T-helper 2 cell treated with Interferon-gamma antibody and Interleukin-4, amounts not matched to agents 100 ng/mL and 5 ng/mL, for 36 hours (primary cell): ENCODE measurements at regions not wholly inside any gene's neighbourhood (a gene's known extent, or its start where the extent isn't known, plus 50 kb on each side); places are given as distances from the start of the nearest gene placed in this dataset.
"Not testable (repeated sequence)": the region's sequence is repeated elsewhere in the genome, so short reads cannot be mapped to it uniquely, and the experiment has no call there.

Experiments
- intact Hi-C: fragments of 100-400 bp; cut with micrococcal nuclease; formaldehyde crosslinking; loops from one replicate; pipeline ENCODE4 v1.15.1; 2023

- intact Hi-C loops, result loop anchor here (10.0 kb wide), 1 partner anchor 165 kb away; no protein-coding TSS in a partner anchor
These were observed 497.3 kb upstream of the PITX2 start for GRCh38 chr4:111120191-111120590.

- intact Hi-C loops, result loop anchor here (10.0 kb wide), 1 partner anchor 158 kb away; no protein-coding TSS in a partner anchor
These were observed 503.5 kb upstream of the PITX2 start for GRCh38 chr4:111126340-111126739.

GRCh38 chr4:111127841-111128240 lies 505.0 kb upstream of the PITX2 start:
- intact Hi-C loops, result loop anchor here (10.0 kb wide), 1 partner anchor 157 kb away; no protein-coding TSS in a partner anchor

GRCh38 chr4:111128327-111128726 lies 505.4 kb upstream of the PITX2 start:
- intact Hi-C loops, result loop anchor here (10.0 kb wide), 1 partner anchor 156 kb away; no protein-coding TSS in a partner anchor

- intact Hi-C loops, result no loop called here
These were observed 513.6 kb upstream of the PITX2 start for GRCh38 chr4:111136438-111136837.

- intact Hi-C loops, result no loop called here
These were observed 514.1 kb upstream of the PITX2 start for GRCh38 chr4:111136967-111137366.

GRCh38 chr4:111143510-111143909 lies 520.6 kb upstream of the PITX2 start:
- intact Hi-C loops, result no loop called here

GRCh38 chr4:111154934-111155333 lies 532.1 kb upstream of the PITX2 start:
- intact Hi-C loops, result no loop called here

- intact Hi-C loops, result not testable (repeated sequence)
These were observed 541.7 kb upstream of the PITX2 start for GRCh38 chr4:111164556-111164955.

GRCh38 chr4:111174331-111174730 lies 551.5 kb upstream of the PITX2 start:
- intact Hi-C loops, result no loop called here

- intact Hi-C loops, result no loop called here
These were observed 555.4 kb upstream of the PITX2 start for GRCh38 chr4:111178231-111178630.

GRCh38 chr4:111187108-111187507 lies 564.2 kb upstream of the PITX2 start:
- intact Hi-C loops, result no loop called here

- intact Hi-C loops, result no loop called here
These were observed 575.6 kb upstream of the PITX2 start for GRCh38 chr4:111198446-111198845.

GRCh38 chr4:111204797-111205196 lies 581.9 kb upstream of the PITX2 start:
- intact Hi-C loops, result no loop called here

GRCh38 chr4:111208970-111209369 lies 586.1 kb upstream of the PITX2 start:
- intact Hi-C loops, result no loop called here

- intact Hi-C loops, result no loop called here
These were observed 586.8 kb upstream of the PITX2 start for GRCh38 chr4:111209706-111210105.

GRCh38 chr4:111210595-111210994 lies 587.7 kb upstream of the PITX2 start:
- intact Hi-C loops, result no loop called here

- intact Hi-C loops, result no loop called here
These were observed 590.7 kb upstream of the PITX2 start for GRCh38 chr4:111213531-111213930.

- intact Hi-C loops, result no loop called here
These were observed 591.5 kb upstream of the PITX2 start for GRCh38 chr4:111214371-111214770.

GRCh38 chr4:111215755-111216154 lies 592.9 kb upstream of the PITX2 start:
- intact Hi-C loops, result no loop called here

GRCh38 chr4:111216791-111217190 lies 593.9 kb upstream of the PITX2 start:
- intact Hi-C loops, result no loop called here

- intact Hi-C loops, result no loop called here
These were observed 598.5 kb upstream of the PITX2 start for GRCh38 chr4:111221371-111221770.

GRCh38 chr4:111228396-111228795 lies 605.5 kb upstream of the PITX2 start:
- intact Hi-C loops, result no loop called here

- intact Hi-C loops, result no loop called here
These were observed 606.0 kb upstream of the PITX2 start for GRCh38 chr4:111228874-111229273.
